GM12865 (cell line): ENCODE measurements at regions not wholly inside any gene's neighbourhood (a gene's known extent, or its start where the extent isn't known, plus 50 kb on each side); places are given as distances from the start of the nearest gene placed in this dataset.
"Not testable (repeated sequence)": the region's sequence is repeated elsewhere in the genome, so short reads cannot be mapped to it uniquely, and the experiment has no call there.

Experiments used
- DNase-seq: peaks from one replicate; pipeline ENCODE4 v3.0.0; 2010; ENCODE audit warnings: low read depth
- H3K4me3 ChIP-seq: 2 replicates; pipeline ENCODE4 v1.5.1; 2011; ENCODE audit warnings: mild to moderate bottlenecking, low read depth, low read length, control low read depth
- CTCF ChIP-seq: IDR thresholded peaks from 2 replicates; pipeline ENCODE4 v1.5.1; 2011; ENCODE audit warnings: low read length, control low read depth, low read depth, inconsistent platforms; ENCODE audit not compliant: insufficient read depth; ENCODE audit errors: missing control alignments

GRCh38 chr14:28382444-28383190, 384.0 kb upstream of the FOXG1 start:
- no peak for TF ChIP-seq CTCF
- H3K4me3 ChIP-seq: no peak overlapping the region
- no peak for DNase-seq

GRCh38 chr14:28398506-28398905, 368.1 kb upstream of the FOXG1 start:
- no peak for TF ChIP-seq CTCF
- H3K4me3 ChIP-seq: no peak overlapping the region
- DNase-seq: no peak

GRCh38 chr14:28401705-28402104, 364.9 kb upstream of the FOXG1 start:
- H3K4me3 ChIP-seq, DNase-seq: not testable (repeated sequence)

- TF ChIP-seq CTCF: no peak
- no peak for DNase-seq
Measured at GRCh38 chr14:28406196-28406595, 360.4 kb upstream of the FOXG1 start.

GRCh38 chr14:28407031-28407825, 359.4 kb upstream of the FOXG1 start:
- no peak overlapping the region for H3K4me3 ChIP-seq
- no peak for TF ChIP-seq CTCF
- no peak for DNase-seq

More at GRCh38 chr14:28406196-28406595, 360.4 kb upstream of the FOXG1 start:
- no peak overlapping the region for H3K4me3 ChIP-seq

- no peak for TF ChIP-seq CTCF
- no peak overlapping the region for H3K4me3 ChIP-seq
- DNase-seq: no peak
Measured at GRCh38 chr14:28407996-28408395, 358.6 kb upstream of the FOXG1 start.

GRCh38 chr14:28412077-28412476, 354.5 kb upstream of the FOXG1 start:
- TF ChIP-seq CTCF: no peak
- no peak for DNase-seq
- no peak overlapping the region for H3K4me3 ChIP-seq
